ENCODE measurements at regions not wholly inside any gene's neighbourhood (a gene's known extent, or its start where the extent isn't known, plus 50 kb on each side); places are given as distances from the start of the nearest gene placed in this dataset.

DNA sequence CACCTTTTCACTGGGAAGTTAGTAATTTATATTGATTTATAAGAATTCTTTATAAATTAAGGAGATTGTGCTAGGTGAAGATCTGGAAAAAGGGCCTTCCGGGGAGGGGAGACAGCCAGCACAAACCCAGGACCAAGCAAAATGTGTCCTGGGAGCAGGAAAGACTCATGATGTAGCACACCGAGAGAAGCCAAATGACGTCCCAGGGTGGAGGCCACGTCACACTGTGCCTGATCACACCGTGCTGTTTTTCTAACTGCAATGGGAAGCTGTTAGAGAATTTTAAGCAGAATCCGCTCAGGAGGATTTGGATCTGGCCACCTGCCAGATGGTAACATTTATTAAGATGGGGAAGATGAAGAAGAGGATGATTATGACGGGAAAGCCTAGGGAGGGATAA, 72.7 kb upstream of the AKAP12 start:
- TF ChIP-seq, protein P1, sequence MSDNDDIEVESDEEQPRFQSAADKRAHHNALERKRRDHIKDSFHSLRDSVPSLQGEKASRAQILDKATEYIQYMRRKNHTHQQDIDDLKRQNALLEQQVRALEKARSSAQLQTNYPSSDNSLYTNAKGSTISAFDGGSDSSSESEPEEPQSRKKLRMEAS (IDR thresholded peaks at IDR 0.05; ENCODE audit: low read depth, low read length) = no peak
- TF ChIP-seq, protein P2, sequence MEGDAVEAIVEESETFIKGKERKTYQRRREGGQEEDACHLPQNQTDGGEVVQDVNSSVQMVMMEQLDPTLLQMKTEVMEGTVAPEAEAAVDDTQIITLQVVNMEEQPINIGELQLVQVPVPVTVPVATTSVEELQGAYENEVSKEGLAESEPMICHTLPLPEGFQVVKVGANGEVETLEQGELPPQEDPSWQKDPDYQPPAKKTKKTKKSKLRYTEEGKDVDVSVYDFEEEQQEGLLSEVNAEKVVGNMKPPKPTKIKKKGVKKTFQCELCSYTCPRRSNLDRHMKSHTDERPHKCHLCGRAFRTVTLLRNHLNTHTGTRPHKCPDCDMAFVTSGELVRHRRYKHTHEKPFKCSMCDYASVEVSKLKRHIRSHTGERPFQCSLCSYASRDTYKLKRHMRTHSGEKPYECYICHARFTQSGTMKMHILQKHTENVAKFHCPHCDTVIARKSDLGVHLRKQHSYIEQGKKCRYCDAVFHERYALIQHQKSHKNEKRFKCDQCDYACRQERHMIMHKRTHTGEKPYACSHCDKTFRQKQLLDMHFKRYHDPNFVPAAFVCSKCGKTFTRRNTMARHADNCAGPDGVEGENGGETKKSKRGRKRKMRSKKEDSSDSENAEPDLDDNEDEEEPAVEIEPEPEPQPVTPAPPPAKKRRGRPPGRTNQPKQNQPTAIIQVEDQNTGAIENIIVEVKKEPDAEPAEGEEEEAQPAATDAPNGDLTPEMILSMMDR (IDR thresholded peaks at IDR 0.05; ENCODE audit: low read depth, low read length) = no peak
